Retinal pigment epithelial cell (primary cell): ENCODE measurements at regions not wholly inside any gene's neighbourhood (a gene's known extent, or its start where the extent isn't known, plus 50 kb on each side); places are given as distances from the start of the nearest gene placed in this dataset.

Experiments
- DNase-seq: peaks from one replicate; pipeline ENCODE4 v3.0.0-alpha.2; 2010; ENCODE audit warnings: low read depth
- H3K4me3 ChIP-seq: 2 replicates; pipeline ENCODE4 v1.5.1; 2011; ENCODE audit warnings: mild to moderate bottlenecking, low read length, control low read depth, moderate library complexity
- CTCF ChIP-seq: conservative IDR thresholded peaks from 2 replicates; pipeline ENCODE4 v1.5.1; 2011; ENCODE audit warnings: low read depth, low read length, control low read depth, inconsistent platforms

- no peak for DNase-seq
- no peak overlapping the region for H3K4me3 ChIP-seq
- no peak for TF ChIP-seq CTCF
Measured at GRCh38 chrX:121457096-121457495, 409.7 kb downstream of the GLUD2 start.

DNA sequence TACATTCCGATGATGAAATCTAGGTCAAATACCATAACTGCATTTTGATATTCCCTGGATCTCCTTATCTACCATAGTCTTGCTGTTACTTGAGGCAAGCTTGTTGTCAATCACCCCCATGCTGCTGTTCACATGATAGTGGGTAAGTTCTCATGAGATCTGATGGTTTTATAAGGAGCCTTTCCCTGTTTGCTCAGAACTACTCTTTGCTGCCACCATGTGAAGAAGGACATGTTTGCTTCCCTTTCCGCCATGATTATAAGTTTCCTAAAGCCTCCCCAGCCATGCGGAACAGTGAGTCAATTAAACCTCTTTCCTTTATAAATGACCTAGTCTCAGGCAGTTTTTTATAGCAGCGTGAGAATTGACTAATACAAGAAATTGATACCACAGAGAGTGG lies 432.0 kb downstream of the GLUD2 start:
- TF ChIP-seq CTCF: no peak
- DNase-seq: no peak
- H3K4me3 ChIP-seq: no peak overlapping the region

GRCh38 chrX:121496966-121497365 lies 449.6 kb downstream of the GLUD2 start:
- no peak for TF ChIP-seq CTCF
- no peak for DNase-seq
- no peak overlapping the region for H3K4me3 ChIP-seq

DNA sequence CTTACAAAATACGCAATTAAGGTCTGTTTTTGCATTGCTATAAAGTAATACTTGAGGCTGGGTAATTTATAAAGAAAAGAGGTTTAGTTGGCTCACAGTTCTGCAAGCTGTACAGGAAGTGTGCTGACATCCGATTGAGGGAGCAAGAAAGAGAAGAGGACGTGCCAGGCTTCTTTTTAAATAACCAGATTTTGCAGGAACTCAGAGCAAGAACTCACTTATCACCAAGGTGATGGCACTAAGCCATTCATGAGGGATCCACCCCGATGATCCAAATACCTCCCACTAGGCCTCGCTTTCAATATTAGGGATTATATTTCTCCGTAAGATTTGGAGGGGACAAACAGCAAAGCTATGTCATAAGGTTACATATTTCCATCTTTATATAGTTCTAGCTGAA lies 456.7 kb downstream of the GLUD2 start:
- DNase-seq: no peak
- no peak for TF ChIP-seq CTCF
- no peak overlapping the region for H3K4me3 ChIP-seq

GRCh38 chrX:121546317-121546716 lies 498.9 kb downstream of the GLUD2 start:
- no peak for TF ChIP-seq CTCF
- DNase-seq: no peak
- no peak overlapping the region for H3K4me3 ChIP-seq

DNA sequence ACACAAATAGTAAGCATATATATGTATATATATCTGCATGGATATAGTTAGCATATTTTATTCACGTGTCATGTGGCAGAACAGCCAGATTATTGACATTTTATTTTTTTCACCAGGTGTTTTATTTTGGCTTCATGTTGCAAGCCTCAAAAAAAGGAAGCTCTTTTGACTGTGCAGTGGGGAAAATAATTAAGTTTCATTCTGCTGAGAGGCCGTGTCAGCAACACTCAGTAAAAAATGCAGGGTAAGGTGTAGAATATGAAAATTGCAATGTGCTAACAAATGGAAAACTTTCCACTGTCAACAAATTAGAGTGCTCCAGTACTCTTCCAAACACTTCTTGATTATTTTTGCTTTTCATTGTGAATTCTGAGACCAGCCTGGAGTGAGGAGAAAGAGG lies 511.5 kb downstream of the GLUD2 start:
- no peak for TF ChIP-seq CTCF
- DNase-seq: no peak
- H3K4me3 ChIP-seq: no peak overlapping the region

GRCh38 chrX:121562616-121563015 lies 515.2 kb downstream of the GLUD2 start:
- no peak overlapping the region for H3K4me3 ChIP-seq
- DNase-seq: no peak
- no peak for TF ChIP-seq CTCF
